CD1c-positive myeloid dendritic cell (primary cell): ENCODE measurements at regions not wholly inside any gene's neighbourhood (a gene's known extent, or its start where the extent isn't known, plus 50 kb on each side); places are given as distances from the start of the nearest gene placed in this dataset.
"Not testable (repeated sequence)": the region's sequence is repeated elsewhere in the genome, so short reads cannot be mapped to it uniquely, and the experiment has no call there.

Source experiments
- DNase-seq: peaks from one replicate; pipeline ENCODE4 v3.0.0-alpha.2; 2016; ENCODE audit errors: extremely low spot score

DNA sequence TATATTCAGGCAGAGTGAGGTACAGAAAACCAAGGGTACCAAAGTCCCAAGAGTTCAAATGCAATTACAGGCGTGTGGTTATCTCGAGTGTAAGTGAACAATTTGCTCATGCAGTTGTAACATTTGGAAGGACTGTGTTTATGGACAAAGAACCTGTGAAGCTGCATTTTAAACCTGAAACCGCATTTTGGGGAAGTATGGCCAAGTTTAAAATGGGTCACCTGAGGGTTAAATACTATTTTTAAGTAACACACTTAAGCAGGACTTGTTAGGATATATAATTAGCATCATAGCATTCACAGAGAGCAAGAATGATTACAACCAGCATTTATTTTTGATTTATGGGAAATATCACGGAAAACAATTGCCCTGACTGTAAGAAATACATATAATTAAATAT, 79.1 kb upstream of the LCORL start:
- no peak for DNase-seq

DNA sequence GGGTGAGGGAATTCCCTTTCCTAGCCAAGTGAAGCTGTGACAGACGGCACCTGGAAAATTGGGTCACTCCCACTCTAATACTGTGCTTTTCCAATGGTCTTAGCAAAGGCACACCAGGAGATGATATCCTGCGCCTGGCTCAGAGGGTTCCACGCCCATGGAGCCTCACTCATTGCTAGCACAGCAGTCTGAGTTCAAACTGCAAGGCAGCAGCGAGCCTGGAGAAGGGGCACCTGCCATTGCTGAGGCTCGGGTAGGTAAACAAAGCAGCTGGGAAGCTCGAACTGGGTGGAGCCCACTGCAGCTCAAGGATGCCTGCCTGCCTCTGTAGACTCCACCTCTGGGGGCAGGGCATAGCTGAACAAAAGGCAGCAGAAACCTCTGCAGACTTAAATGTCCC, 68.9 kb upstream of the LCORL start:
- DNase-seq: not testable (repeated sequence)

DNA sequence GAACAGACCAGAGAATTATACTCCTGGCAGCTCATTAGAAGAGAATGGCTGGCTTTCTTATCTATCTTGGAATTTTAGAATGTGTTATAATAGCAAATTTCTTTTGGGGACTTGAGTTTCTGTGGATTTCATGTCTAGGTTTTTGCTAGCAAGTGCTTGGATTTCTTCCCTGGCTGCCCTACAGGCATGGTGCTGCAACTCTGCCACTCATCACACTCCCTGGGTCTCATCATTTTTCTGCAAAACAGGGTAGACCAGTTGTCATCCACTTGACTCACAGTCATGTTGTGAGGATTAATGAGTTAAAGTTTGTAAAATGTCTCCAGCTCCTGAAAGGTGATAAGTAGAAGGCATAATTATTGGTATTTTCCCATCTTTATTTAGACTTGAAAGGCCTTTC, 60.7 kb upstream of the LCORL start:
- DNase-seq: no peak

DNA sequence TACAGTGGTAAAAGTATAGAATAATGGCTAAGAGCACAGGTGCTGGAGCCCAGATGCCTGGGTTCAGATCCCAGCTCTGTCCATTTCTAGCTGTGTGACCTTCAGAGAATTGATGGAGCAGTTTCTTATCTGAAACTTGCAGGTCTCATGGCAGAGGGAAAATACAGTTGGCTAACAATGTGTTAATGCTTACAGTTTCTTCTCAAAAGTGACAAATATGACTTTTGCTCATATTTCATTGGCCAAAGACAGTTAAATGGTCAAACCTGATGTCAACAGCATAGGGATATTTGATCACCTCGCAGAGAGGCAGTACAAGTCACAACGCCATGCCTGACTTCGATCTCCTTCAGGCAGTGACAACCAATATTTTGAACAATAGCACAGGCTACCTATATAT, 60.2 kb upstream of the LCORL start:
- no peak for DNase-seq

DNA sequence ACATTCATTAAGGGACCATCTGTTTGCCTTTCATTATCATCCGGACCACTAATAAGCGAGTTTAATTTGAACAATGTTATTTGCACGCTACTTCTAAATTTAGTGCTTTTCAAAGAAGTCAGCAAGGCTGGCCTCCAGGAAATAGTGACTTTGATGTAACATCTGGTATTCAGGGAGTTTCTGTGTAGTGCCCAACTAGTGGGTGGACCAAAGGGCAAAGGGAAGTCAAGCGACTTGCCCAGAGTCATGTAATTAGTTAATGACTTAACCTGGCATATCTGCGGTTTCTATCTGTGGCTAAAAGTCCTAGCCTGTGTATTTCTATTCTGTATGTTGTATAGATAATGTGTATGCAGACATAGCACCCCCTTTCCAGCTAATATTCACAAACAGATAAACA, 56.3 kb upstream of the LCORL start:
- no peak for DNase-seq

DNA sequence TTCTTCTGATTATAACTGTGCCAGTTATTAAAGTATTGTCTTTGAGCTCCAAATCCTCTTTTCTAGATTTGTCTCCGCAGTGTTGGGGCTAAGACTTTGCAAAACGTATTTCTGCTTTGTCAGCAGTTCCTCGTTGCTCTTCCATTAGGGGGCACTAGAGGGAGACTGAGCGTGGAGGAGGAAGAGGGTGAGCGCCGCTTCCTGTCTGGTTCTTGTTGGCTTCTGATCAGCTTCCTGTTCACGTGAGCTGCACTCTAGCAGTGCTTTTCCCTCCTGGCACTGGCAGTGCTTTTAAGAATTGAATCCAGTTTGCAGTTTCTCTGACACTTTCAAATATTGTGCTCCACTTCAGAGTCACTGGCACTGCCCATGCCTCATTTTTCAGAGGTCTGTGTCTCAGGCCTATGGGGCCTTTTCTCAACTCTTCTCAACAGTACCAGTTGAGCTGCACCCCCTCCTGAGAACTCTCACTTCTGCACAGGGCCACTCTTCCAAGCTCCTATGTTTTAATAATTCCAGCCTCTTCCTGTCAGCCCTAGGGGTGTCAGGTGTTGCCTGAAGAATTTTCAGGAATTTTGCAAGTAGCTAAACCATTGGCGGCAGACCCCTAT, 54.4 kb upstream of the LCORL start:
- DNase-seq: peak; percentile 34

DNA sequence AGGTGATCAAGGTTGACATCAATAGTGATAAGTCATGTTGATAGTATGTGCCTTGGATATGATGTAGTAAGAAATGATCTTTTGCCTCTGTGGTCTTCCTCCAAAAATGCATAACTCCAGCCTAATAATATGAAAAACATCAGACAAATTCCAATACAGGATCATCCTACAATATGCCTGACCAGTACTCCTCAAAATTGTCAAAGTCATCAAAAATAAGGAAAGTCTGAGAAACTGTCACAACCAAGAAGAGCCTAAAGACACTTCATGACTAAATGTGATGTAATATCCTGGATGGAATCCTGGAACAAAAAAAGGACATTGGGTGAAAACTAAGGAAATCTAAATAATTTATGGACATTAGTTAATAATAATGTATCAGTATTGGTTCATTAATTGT, 50.3 kb upstream of the LCORL start:
- DNase-seq: no peak
